ENCODE measurements at regions not wholly inside any gene's neighbourhood (a gene's known extent, or its start where the extent isn't known, plus 50 kb on each side); places are given as distances from the start of the nearest gene placed in this dataset.

DNA sequence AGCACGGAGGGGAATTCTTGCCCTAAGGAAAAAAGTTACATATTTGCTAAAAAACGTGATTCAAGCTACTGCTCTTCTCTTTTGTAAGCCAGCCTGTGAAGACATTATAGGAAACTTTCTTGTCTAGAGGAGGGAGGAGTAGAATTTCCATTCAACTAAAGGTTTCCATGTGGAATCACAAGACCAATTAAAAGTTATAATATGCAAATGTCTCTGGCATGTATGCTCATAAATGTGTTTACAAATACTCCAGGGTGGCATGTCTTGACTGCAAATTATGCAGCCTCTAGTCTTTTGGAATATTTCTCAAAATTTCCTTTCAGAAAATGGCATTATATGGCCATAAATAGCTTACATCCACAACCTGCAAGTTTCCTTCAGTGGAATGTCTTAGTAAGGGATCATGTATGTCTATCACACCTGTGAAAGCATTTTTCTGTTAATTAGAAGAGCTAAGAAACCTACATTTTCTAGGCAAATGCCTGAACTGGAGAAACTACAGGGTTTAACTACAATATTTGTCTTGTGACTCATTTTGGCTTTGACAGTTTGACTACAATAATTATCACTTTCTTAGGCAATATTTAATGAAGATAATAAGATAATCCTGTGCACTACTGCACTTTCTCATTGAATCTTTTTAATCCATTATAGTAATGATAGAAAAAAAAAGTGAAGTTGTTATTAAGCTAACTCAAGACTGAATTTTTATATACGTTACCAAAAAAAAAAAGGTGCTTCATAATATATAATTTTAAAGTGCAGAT, 111.1 kb upstream of the C10orf90 start:
- ChIA-PET CTCF (no interaction called here), POLR2A (no interaction called here)
- Mint-ChIP-seq H3K27me3 (no peaks in the 10 kb centered on the region), H3K27ac (no peak overlapping the region), H3K36me3 (ENCODE audit: low read depth) (no peaks in the 10 kb centered on the region), H3K4me3 (no peak overlapping the region), H3K9me3 (no peaks in the 10 kb centered on the region), H3K4me1 (no peaks in the 10 kb centered on the region)
- ATAC-seq (ENCODE audit: low read depth) (no peak), DNase-seq (no peak)
- TF ChIP-seq, protein P1, sequence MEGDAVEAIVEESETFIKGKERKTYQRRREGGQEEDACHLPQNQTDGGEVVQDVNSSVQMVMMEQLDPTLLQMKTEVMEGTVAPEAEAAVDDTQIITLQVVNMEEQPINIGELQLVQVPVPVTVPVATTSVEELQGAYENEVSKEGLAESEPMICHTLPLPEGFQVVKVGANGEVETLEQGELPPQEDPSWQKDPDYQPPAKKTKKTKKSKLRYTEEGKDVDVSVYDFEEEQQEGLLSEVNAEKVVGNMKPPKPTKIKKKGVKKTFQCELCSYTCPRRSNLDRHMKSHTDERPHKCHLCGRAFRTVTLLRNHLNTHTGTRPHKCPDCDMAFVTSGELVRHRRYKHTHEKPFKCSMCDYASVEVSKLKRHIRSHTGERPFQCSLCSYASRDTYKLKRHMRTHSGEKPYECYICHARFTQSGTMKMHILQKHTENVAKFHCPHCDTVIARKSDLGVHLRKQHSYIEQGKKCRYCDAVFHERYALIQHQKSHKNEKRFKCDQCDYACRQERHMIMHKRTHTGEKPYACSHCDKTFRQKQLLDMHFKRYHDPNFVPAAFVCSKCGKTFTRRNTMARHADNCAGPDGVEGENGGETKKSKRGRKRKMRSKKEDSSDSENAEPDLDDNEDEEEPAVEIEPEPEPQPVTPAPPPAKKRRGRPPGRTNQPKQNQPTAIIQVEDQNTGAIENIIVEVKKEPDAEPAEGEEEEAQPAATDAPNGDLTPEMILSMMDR (IDR thresholded peaks at IDR 0.05): no peak
- intact Hi-C loops (cut with micrococcal nuclease): no loop called here

DNA sequence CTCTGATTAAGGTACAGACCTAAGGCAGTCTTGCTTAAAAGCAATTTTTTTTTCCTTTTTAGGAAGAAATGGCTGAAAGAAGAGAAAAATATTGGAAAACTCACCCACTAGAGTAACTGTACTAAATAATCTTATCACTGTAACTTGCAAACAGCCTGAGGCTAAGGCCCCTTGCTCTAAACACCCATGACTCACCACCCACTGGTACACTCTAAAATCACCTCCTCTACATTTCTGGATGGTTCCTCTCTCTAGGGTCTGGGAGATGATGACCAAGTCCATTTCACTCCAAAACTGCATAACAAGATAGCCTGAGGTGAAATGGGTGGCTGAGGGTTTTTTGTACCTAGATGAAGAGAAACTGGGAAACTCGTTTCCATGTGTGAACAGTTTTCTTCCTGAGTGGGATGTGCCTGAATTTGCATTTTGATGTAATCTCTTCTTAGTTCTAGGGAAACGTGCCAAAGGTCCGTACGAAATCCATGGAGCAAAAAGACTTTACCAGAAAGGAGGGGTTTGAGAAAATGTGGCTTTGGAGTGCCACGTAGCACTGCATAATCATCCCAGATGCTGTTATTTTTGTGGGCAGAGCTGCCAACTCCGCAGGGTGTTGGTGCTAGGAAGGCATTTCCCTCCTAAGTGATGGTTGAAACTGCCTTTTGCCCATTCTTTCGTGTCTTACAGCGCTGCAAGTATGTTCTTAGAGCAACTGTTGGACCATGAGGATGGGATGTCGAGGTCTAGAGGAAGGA, 113.5 kb upstream of the C10orf90 start:
- TF ChIP-seq, protein P1 (IDR thresholded peaks at IDR 0.05): no peak
- CTCF ChIA-PET: no interaction called here
- Mint-ChIP-seq H3K27me3 (no peaks in the 10 kb centered on the region), H3K4me1 (no peaks in the 10 kb centered on the region), H3K4me3 (no peak overlapping the region), H3K9me3 (no peaks in the 10 kb centered on the region), H3K36me3 (ENCODE audit: low read depth) (no peaks in the 10 kb centered on the region), H3K27ac (no peak overlapping the region)
- ATAC-seq (ENCODE audit: low read depth) (no peak), DNase-seq (no peak)
- POLR2A ChIA-PET: no interaction called here
- intact Hi-C loops (cut with micrococcal nuclease): no loop called here

GRCh38 chr10:126787201-126787600, 116.7 kb upstream of the C10orf90 start:
- Mint-ChIP-seq H3K36me3 (ENCODE audit: low read depth) (no peaks in the 10 kb centered on the region), H3K4me1 (no peaks in the 10 kb centered on the region), H3K27ac (no peak overlapping the region), H3K27me3 (no peaks in the 10 kb centered on the region), H3K9me3 (no peaks in the 10 kb centered on the region), H3K4me3 (no peak overlapping the region)
- DNase-seq (no peak), ATAC-seq (ENCODE audit: low read depth) (no peak)
- intact Hi-C loops (cut with micrococcal nuclease): no loop called here
- TF ChIP-seq, protein P1 (IDR thresholded peaks at IDR 0.05): no peak
- ChIA-PET CTCF (no interaction called here), POLR2A (no interaction called here)

DNA sequence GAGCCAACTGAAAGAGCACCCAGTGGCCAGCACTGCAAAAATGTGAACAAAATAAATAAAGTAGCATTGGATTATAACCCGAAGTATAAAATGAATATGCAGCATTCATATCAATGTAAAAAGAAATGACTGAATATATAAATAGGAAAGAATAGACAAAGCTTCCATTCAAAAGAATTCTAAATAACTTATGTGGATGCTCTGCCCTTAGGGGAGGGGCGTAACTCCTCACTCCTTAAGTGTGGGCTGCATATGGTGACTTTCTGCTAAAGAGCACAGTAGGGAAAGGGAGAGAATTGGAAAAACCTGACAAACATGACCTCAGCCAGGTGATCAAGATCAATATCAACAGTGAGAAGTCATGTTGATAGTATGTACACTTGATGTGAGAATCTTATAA, 109.9 kb upstream of the DOCK1 start:
- CTCF ChIA-PET: no interaction called here

GRCh38 chr10:126798649-126799048, 106.6 kb upstream of the DOCK1 start:
- no peak overlapping the region for H3K27ac Mint-ChIP-seq
- no peaks in the 10 kb centered on the region for H3K27me3 Mint-ChIP-seq
- no peaks in the 10 kb centered on the region for H3K36me3 Mint-ChIP-seq (ENCODE audit: low read depth)
- H3K9me3 Mint-ChIP-seq: peaks cover 9% of the 10 kb centered on the region
- H3K4me3 Mint-ChIP-seq: no peak overlapping the region
- ChIA-PET POLR2A (no interaction called here), CTCF (no interaction called here)
- TF ChIP-seq, protein P1 (IDR thresholded peaks at IDR 0.05): no peak
- DNase-seq (no peak), ATAC-seq (ENCODE audit: low read depth) (no peak)
- H3K4me1 Mint-ChIP-seq: no peaks in the 10 kb centered on the region
- intact Hi-C loops (cut with micrococcal nuclease): no loop called here

More for the DNA sequence above, 109.9 kb upstream of the DOCK1 start:
- Mint-ChIP-seq H3K4me1 (no peaks in the 10 kb centered on the region), H3K27ac (no peak overlapping the region), H3K36me3 (ENCODE audit: low read depth) (no peaks in the 10 kb centered on the region), H3K27me3 (no peaks in the 10 kb centered on the region), H3K9me3 (peaks cover 14% of the 10 kb centered on the region), H3K4me3 (no peak overlapping the region)
- TF ChIP-seq, protein P1 (IDR thresholded peaks at IDR 0.05): no peak
- ATAC-seq (ENCODE audit: low read depth): no peak
- DNase-seq: no peak
- POLR2A ChIA-PET: no interaction called here
- intact Hi-C loops (cut with micrococcal nuclease): no loop called here

All from activated B cell treated with CpG ODN at 0.5 μM for 24 hours (primary cell).